ENCODE measurements at regions not wholly inside any gene's neighbourhood (a gene's known extent, or its start where the extent isn't known, plus 50 kb on each side); places are given as distances from the start of the nearest gene placed in this dataset.

DNA sequence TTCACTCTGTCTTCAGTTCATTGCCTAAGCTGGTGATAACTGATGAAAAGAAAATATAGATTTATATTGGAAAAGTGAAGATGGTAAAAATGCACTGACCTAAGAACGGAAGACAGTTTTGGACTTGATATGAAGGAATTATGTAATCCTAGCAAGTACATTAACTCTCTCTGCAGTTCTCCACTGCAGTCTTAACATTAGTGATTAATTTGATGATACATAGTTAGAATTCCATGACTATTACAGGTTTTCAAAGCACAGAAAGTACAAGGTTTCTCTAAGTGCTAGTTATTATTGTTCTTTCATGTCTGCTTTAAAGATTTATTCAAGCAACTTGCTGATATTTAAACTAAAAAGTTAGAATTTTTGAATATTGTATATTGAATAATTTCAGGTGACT lies 1591.7 kb upstream of the ADGRL3 start:
- TF ChIP-seq EP300 (IDR thresholded peaks at IDR 0.05) (no peak), POLR2A (IDR thresholded peaks at IDR 0.05) (no peak), POLR2AphosphoS5 (IDR thresholded peaks at IDR 0.05) (no peak)
- TF ChIP-seq, protein P1, sequence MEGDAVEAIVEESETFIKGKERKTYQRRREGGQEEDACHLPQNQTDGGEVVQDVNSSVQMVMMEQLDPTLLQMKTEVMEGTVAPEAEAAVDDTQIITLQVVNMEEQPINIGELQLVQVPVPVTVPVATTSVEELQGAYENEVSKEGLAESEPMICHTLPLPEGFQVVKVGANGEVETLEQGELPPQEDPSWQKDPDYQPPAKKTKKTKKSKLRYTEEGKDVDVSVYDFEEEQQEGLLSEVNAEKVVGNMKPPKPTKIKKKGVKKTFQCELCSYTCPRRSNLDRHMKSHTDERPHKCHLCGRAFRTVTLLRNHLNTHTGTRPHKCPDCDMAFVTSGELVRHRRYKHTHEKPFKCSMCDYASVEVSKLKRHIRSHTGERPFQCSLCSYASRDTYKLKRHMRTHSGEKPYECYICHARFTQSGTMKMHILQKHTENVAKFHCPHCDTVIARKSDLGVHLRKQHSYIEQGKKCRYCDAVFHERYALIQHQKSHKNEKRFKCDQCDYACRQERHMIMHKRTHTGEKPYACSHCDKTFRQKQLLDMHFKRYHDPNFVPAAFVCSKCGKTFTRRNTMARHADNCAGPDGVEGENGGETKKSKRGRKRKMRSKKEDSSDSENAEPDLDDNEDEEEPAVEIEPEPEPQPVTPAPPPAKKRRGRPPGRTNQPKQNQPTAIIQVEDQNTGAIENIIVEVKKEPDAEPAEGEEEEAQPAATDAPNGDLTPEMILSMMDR (IDR thresholded peaks at IDR 0.05) = no peak

All from upper lobe of left lung (tissue), 4 donors.